Muscle of leg (tissue), 3 donors: ENCODE measurements at regions not wholly inside any gene's neighbourhood (a gene's known extent, or its start where the extent isn't known, plus 50 kb on each side); places are given as distances from the start of the nearest gene placed in this dataset.

Experiments used
- DNase-seq: peaks from one replicate; pipeline ENCODE4 v3.0.0; 2013
- H3K27ac ChIP-seq: one replicate; pipeline ENCODE4 v1.5.1; 2013; ENCODE audit warnings: mild to moderate bottlenecking, low read length, control low read depth
- H3K27me3 ChIP-seq: one replicate; pipeline ENCODE4 v1.6.1; 2013; ENCODE audit warnings: low read length; ENCODE audit not compliant: control insufficient read depth, insufficient read depth
- H3K36me3 ChIP-seq: one replicate; pipeline ENCODE4 v1.6.1; 2013; ENCODE audit warnings: low read length; ENCODE audit not compliant: control insufficient read depth, insufficient read depth
- H3K4me1 ChIP-seq: one replicate; pipeline ENCODE4 v1.6.1; 2013; ENCODE audit warnings: low read length; ENCODE audit not compliant: control insufficient read depth, insufficient read depth
- H3K4me3 ChIP-seq: one replicate; pipeline ENCODE4 v1.5.1; 2013; ENCODE audit warnings: low read length, control low read depth
- H3K9me3 ChIP-seq: replicated peaks from 2 replicates; pipeline ENCODE4 v1.6.1; 2013; ENCODE audit warnings: low read depth, low read length; ENCODE audit not compliant: control insufficient read depth
- WGBS: methylation state at CpG from one replicate; pipeline ENCODE4 v1.1.5; 2013; ENCODE audit warnings: missing lambda C conversion rate; ENCODE audit not compliant: insufficient coverage; 5-methylcytosine and 5-hydroxymethylcytosine counted together

DNA sequence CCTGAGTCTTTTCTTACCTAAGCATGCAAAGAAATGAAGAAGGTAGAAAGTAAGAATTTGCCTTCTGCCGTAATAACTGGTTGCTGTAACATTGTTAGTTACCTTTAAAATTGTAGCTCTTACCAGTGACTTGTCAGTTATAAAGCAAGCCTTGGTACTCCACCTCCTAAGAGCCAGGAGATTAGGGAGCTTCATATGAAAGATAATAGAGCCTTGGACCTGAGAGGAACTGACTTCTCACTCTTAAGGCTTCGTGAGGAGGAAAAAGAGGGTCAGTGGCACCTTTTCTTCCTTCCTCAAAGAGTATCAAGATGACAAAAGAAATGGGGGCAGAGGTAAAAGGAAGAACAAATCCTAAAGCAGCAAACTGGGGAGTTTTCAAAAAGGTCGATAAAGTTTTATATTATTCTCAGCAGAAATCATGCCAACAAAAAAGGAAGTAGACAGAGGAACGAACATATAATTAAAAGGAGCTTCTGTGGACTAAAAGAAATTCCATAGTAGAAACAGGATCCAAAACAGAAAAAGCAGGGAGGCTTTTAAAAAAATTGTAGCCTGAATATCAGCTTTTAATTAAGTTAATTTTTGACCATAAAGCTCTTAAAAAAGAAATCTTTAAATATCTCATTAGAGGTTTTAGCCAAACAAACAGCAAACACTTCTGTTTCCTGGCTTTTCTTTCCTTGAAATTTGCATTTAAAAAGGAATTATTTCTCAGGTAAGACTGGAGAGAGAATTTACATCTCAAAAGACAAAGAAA, 847.1 kb upstream of the ALCAM start:
- no peaks in the 10 kb centered on the region for H3K9me3 ChIP-seq
- no peaks in the 10 kb centered on the region for H3K4me1 ChIP-seq
- H3K4me3 ChIP-seq: no peak overlapping the region
- no peak for DNase-seq
- no peaks in the 10 kb centered on the region for H3K27me3 ChIP-seq
- H3K27ac ChIP-seq: no peak overlapping the region
- no peaks in the 10 kb centered on the region for H3K36me3 ChIP-seq
- 33% methylated on average over 1 of the region's 4 CpGs for WGBS

DNA sequence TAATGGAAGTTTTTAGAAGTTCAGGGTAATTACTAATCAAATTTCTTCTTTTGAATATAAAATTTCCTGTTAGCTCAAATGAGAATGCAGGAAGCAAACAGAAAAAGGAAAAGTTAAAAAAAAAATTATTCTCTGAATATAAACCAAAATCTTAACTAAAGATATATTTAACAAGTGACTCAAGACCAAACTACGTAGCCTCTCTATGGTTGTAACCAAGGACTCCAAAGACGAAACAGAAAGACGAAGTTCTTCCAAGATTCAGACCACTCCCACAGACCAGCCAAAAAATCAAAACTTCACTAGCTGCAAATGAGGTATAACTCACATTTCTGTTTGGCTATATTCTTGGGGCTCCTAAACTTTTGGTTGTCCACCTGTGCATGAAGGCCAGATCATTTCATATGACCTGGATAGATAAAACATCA, 846.5 kb upstream of the ALCAM start:
- H3K36me3 ChIP-seq: no peaks in the 10 kb centered on the region
- no peak overlapping the region for H3K4me3 ChIP-seq
- no peaks in the 10 kb centered on the region for H3K27me3 ChIP-seq
- no peaks in the 10 kb centered on the region for H3K4me1 ChIP-seq
- H3K9me3 ChIP-seq: no peaks in the 10 kb centered on the region
- WGBS: 60% methylated on average over 1 of the region's 3 CpGs
- DNase-seq: peak; percentile 6
- H3K27ac ChIP-seq: no peak overlapping the region

DNA sequence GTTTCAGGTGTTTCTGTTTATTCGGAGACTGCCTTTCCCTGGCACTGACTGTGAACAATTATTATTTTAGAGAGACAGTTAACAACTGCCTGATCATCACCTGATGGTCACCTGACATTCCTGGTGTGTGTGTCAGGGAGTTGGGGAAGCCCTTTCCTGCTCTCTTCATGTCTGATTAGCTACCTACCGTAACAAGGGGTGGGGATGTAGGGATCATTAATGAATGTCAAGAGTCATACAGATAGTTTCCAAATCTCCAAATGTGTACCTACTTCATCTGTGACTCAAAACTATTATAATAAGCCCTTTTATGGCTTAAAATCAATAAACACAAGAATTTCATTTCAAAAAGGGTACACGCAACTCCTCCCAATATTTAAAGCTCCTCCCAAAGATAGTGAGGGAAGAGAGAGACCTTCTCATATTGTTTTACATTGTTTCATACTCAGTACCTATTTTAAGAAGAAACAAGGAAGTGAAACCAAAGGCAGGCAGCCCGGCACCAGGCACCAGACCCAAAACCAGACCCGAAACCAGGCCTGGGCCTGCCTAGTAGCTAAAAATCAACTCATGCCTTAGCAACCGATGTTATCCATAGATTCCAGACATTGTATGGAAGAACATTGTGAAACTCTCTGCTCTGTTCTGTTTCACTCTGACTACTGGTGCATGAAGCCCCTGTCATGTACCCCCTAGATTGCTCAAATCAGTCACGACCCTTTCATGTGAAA, 844.9 kb upstream of the ALCAM start:
- Histone ChIP-seq H3K9me3 (no peaks in the 10 kb centered on the region), H3K27ac (no peak overlapping the region), H3K4me3 (no peak overlapping the region), H3K4me1 (no peaks in the 10 kb centered on the region), H3K36me3 (no peaks in the 10 kb centered on the region), H3K27me3 (no peaks in the 10 kb centered on the region)
- WGBS: 93% methylated on average over 2 of the region's 7 CpGs
- no peak for DNase-seq

DNA sequence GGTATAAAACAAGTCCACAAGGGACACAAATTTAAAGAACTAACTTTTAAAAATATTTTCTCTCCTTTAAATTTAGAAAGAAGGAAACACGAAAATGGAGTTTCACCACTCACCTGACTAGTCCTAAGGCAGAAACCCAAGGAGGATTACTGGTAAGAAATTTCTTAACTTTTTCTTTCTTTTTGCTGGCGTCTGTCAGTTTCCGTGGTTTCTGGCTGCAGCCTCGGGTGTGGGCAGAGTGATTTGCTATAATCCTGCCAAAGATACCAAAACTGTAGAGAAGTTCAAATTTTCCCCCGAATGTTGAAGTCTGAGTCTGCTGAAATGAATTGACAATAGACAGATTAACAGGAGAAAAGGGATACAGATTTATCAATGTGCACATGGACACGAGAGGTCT, 843.6 kb upstream of the ALCAM start:
- DNase-seq: no peak
- Histone ChIP-seq H3K4me1 (no peaks in the 10 kb centered on the region), H3K36me3 (no peaks in the 10 kb centered on the region), H3K27me3 (no peaks in the 10 kb centered on the region), H3K9me3 (no peaks in the 10 kb centered on the region), H3K27ac (no peak overlapping the region), H3K4me3 (no peak overlapping the region)
- 63% methylated on average over 4 of the region's 6 CpGs for WGBS

DNA sequence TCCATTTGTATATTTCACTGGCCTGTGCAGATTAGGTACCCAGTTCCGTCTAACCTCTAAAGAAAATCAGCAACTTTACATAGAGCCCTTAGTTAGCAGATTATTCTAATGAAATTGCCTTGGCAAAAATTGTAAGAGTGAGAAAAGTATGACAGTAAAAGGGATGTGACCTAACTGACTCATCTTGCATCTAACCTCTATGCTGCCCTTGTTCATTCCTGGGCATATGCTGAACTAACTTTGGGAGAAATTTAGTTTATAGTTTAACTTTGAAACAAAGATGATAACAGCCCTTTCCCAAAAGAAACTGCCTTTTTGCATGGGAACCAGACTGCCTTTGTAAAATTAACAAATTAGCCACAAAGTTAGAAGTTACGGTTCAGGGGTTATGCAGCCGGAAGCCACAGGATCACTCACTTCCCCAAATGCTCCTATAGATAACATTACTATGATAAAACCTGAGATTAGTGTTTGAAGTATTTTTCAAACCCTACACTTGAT, 839.8 kb upstream of the ALCAM start:
- Histone ChIP-seq H3K4me1 (no peaks in the 10 kb centered on the region), H3K4me3 (no peak overlapping the region), H3K27me3 (no peaks in the 10 kb centered on the region), H3K27ac (no peak overlapping the region), H3K36me3 (no peaks in the 10 kb centered on the region), H3K9me3 (peaks cover 12% of the 10 kb centered on the region)
- DNase-seq: no peak
- WGBS: no CpG with 5 or more reads among the region's 3 CpGs

DNA sequence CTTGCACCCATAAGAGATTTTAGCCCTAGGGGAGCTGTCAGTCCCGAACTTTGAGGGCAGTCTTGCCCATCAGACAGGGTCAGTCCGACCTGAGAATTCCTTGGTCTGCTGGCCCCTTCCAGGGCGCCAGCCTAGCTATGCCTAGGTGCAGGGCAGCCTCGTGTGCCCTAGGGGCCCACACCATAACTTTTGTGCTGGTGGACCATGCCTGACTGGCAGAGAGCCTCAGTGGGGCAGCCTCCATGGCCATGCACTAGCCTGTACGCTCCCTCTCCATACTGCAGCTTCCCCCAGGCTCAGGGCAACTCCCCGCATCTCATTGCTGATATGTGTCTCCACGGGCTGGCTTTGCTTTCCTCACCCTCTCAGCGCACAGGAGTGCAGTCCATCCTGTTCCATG, 835.8 kb upstream of the ALCAM start:
- WGBS: 90% methylated on average over 8 of the region's 8 CpGs
- no peak for DNase-seq
- Histone ChIP-seq H3K9me3 (peaks cover 15% of the 10 kb centered on the region), H3K27me3 (no peaks in the 10 kb centered on the region), H3K36me3 (no peaks in the 10 kb centered on the region), H3K27ac (no peak overlapping the region), H3K4me1 (no peaks in the 10 kb centered on the region), H3K4me3 (no peak overlapping the region)

DNA sequence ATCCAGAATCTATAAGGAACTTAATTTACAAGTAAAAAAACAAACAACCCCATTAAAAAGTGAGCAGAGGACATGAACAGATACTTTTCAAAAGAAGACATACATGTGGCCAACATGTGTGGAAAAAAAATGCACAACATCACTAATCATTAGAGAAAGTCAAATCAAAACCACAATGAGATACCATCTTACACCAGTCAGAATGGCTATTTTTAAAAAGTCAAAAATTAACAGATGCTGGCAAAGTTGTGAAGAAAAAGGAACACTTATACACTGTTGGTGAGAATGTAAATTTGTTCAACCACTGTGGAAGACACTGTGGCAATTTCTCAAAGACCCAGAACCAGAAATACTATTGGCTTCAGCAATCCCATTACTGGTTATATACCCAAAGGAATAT, 830.0 kb upstream of the ALCAM start:
- DNase-seq: no peak
- Histone ChIP-seq H3K4me1 (no peaks in the 10 kb centered on the region), H3K36me3 (no peaks in the 10 kb centered on the region), H3K27me3 (no peaks in the 10 kb centered on the region), H3K27ac (no peak overlapping the region), H3K4me3 (no peak overlapping the region), H3K9me3 (peaks cover 4% of the 10 kb centered on the region)

DNA sequence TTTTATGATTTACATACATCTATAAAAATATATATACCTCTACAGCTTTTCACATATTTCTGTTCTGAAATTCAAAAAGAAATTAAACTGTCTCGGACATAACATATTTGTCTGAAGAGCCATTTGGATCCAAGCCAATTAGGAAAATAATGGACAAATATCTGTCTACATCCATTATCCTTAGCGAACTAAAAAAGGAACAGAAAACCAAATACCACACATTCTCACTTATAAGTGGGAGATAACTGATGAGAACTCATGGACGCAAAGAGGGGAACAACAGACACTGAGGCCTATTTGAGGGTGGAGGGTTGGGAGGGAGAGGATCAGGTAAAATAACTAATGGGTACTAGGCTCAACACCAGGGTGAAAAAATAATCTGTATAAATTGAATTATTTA, 829.4 kb upstream of the ALCAM start:
- no peaks in the 10 kb centered on the region for H3K4me1 ChIP-seq
- H3K27ac ChIP-seq: no peak overlapping the region
- DNase-seq: no peak
- no peak overlapping the region for H3K4me3 ChIP-seq
- no peaks in the 10 kb centered on the region for H3K36me3 ChIP-seq
- no peaks in the 10 kb centered on the region for H3K27me3 ChIP-seq
- WGBS: no CpG with 5 or more reads among the region's 3 CpGs
- H3K9me3 ChIP-seq: peaks cover 1% of the 10 kb centered on the region

DNA sequence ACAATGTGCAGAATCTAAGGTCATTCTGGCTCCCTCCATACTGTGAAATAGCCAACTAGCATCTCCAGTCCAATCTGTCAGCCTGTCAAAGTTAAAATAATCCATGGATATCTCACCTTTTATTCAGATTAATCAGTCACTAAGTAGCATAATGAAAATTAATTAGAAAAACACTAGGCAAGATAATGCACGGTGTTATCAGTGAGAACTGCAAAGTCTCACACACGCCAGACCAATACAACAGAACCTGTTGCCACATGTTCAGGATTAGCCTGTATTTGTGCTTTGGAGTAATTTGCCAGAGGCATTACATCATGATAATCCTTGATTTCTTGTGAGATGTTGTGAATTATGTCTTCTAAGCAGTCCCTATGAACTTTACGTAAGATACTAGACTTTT, 820.4 kb upstream of the ALCAM start:
- no peak overlapping the region for H3K4me3 ChIP-seq
- no peaks in the 10 kb centered on the region for H3K9me3 ChIP-seq
- no peak for DNase-seq
- H3K27me3 ChIP-seq: no peaks in the 10 kb centered on the region
- WGBS: no CpG with 5 or more reads among the region's 3 CpGs
- H3K27ac ChIP-seq: no peak overlapping the region
- H3K36me3 ChIP-seq: no peaks in the 10 kb centered on the region
- no peaks in the 10 kb centered on the region for H3K4me1 ChIP-seq

DNA sequence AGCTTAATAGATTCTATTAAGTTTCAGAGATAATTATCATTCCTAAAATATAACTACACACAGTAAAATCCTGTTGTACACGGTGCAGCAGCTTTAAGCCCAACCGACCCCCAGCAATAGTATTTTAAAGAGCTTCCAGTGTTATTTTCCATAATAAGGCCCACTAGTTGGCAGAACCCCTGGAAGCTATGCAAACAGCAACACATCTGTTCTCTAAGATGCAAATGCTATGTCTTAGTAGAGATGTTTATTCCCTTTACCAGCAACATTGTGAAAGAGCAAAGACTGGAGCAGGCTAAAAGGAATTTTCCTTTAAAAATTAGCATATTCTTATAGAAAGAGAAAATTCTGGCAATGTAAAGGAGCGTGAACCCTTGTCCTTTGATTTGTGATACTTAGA, 819.7 kb upstream of the ALCAM start:
- no peaks in the 10 kb centered on the region for H3K36me3 ChIP-seq
- WGBS: 27% methylated on average over 2 of the region's 3 CpGs
- H3K27me3 ChIP-seq: no peaks in the 10 kb centered on the region
- no peak overlapping the region for H3K4me3 ChIP-seq
- H3K9me3 ChIP-seq: no peaks in the 10 kb centered on the region
- H3K4me1 ChIP-seq: no peaks in the 10 kb centered on the region
- no peak overlapping the region for H3K27ac ChIP-seq
- no peak for DNase-seq
